GM19455 (cell line): ENCODE measurements at regions not wholly inside any gene's neighbourhood (a gene's known extent, or its start where the extent isn't known, plus 50 kb on each side); places are given as distances from the start of the nearest gene placed in this dataset.

Source experiments
- ATAC-seq: cut with Tn5 transposase; IDR thresholded peaks from one replicate; pipeline ENCODE4 v1.9.1; 2021; ENCODE audit not compliant: unreplicated experiment

DNA sequence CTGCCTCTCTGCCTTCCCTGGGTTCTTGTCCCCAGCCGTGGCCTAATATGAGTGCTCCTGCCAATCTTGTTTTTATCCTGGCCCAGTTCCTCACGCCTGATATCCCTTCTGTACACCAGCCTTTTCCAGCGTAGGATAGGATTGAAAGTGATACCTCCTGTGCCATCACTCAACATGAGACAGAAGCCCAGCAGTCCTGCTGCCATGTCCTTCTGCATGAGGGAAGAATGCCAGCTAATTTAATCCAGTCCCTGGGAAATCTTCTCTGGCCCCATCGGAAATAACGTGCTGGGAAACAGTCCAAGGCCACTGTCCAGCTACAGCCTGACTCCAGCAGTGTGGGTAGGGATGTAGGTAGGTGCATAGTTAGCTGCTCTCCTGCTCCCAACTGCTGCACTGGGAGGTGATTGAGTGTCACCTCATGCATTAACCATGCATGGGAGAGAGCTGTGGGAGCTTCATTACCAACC is 92.0 kb upstream of the TPM1 start:
- no peak for ATAC-seq

DNA sequence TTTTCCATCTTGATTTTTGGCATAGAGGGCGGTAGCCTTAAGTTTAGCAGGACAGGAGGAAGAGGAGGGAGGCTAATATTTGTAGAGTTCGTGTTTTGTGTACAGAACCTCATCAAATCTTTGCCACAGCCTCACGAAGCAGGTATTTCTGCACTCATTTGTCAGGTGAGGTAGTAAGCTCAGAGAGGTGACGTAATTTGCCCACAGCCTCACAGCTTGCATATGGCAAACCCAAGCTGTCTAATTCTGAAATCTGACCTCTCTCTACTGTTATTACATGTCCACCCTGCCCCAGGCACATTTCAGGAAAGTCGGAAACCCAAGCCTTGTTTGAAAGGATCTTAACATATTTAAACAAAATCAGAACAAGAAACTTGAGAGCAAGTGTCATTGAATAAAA is 91.1 kb upstream of the TPM1 start:
- ATAC-seq: no peak

DNA sequence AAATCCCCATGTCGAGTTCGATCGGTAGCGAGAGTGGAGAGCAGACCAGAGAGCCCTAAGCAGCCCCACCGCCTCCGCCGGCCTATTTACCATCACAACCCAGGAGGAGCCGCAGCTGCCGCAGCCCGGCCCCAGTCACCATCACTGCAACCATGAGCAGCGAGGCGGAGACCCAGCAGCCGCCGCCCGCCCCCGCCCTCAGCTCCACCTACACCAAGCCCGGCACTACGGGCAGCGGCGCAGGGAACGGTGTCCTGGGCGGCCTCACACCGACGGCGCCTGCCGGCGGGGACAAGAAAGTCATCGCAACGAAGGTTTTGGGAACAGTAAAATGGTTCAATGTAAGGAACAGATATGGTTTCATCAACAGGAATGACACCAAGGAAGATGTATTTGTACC is 89.5 kb upstream of the TPM1 start:
- ATAC-seq: no peak

DNA sequence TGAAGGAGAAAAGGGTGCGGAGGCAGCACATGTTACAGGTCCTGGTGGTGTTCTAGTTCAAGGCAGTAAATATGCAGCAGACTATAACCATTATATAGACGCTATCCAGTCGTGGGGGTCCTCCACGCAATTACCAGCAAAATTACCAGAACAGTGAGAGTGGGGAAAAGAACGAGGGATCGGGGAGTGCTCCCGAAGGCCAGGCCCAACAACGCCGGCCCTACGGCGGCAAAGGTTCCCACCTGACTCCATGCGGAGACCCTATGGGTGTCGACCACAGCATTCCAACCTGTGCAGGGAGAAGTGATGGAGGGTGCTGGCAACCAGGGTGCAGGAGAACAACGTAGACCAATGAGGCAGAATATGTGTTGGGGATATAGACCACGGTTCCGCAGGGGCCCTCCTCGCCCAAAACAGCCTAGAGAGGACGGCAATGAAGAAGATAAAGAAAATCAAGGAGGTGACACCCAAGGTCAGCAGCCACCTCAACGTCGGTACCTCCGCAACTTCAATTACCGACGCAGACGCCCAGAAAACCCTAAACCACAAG is 89.0 kb upstream of the TPM1 start:
- ATAC-seq: no peak

DNA sequence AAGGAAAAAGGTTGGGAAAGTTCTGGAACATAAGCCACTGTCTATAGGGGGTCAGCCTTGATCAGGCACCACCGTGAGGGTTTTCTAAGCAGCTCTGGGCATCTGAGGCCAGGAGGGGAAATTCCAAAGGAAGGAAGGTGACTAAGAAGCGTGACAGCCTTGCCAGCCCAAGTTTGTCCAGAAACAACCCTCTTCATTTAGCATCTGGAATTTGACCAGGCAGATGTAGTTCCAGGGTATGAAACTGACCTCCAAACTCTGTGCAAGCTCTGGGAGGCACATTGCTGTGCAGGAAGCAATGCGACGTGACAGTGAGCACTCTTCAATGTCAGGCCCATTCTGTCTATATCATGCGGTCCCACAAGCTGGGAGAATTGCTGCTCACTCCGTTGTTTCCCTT is 85.4 kb upstream of the TPM1 start:
- no peak for ATAC-seq

DNA sequence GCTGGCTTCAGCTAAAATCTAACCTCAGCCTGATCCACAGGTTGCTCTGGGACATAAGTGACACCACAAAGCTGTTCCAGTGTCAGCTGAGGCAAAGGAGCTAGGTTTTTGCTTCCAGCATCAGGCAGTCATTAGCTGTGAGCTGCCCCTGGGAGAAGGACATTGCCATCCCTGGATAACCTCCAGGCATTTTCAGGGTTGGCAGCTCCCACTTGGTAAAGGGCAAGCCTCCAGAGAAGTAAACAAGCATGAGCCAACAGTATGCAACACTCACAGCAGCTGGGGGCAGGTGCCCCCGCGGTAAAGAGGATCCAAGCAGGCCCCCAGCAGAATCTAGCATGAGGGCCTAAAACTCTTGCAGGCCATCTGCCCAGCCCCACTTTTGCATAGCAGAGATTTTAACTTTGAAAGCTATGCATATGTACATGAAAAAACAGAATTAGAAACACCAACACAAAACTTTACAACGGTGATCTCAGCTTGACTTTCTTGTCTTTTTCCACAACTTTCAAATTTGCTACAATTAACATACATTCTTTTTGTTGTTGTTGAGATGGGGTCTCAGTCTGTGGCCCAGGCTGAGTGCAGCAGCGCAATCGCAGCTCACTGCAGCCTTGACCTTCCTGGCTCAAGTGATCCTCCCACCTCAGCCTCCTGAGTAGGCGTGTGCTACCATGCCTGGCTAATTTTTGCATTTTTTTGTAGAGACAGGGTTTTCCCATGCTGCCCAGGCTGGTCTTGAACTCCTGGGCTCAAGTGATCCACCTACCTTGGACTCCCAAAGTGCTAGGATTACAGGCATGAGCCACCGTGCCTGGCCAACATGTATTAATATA is 83.8 kb upstream of the TPM1 start:
- no peak for ATAC-seq

DNA sequence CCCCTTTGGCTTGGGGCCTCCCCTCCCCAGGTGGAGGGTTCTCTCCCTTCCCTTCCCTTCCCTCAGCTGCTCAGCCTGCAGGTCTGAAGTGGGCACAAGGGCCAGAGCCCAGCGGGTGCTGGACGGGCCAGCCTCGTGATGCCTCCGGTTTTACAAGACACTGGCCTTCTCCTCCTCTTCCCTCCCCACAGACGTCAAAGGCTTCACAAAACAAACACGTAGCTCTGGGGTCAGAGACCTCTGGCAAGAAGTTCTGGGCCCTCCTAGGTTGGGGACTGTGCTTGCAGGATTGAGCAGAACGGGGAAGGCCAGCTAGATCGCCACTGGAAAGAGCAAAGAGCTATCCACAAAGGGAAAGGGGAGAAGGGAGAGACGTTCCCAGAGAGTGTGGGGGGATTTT is 81.4 kb upstream of the TPM1 start:
- no peak for ATAC-seq

DNA sequence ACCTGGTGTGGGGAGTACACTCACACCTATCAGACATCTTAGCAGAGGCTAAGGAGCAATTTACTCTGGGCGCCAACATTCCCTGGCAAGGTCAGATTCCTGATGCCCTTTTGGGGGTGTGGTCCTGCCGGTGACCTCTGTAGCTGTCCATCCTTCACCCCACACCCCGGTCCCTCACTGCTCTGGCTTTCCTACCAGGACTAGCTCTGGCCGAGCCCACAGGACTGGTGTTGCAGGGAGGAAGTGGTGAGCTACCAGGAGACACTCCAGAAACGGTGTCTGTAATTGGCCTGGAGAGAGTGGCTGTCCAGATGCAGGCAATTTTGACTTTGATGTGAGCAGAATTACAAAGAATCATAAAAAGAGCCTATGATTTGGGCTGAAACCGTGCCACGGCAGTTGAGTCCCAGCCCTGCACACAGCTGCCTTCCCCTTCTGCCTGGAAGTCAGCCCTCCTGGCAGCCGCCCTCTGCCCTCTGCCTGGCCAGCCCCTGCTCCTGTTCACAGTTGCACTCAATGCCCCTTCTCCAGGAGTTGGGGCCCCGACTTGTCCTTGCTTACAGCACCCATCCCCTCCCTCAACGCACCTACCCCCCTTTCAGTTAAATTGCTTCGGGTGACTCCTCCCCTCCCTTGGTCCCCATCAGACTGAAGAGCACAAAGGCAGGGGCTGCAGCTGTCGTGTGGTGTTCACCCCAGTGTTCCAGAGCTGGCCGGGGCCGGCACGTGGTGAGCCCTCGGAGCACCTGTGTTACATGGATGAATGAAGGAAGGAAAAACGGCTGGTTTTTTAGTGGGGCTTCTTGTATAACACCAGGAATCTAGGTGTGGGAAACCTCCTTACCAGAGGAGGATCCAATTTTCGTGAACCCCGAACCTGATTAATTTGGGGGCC is 80.2 kb upstream of the TPM1 start:
- ATAC-seq: no peak

DNA sequence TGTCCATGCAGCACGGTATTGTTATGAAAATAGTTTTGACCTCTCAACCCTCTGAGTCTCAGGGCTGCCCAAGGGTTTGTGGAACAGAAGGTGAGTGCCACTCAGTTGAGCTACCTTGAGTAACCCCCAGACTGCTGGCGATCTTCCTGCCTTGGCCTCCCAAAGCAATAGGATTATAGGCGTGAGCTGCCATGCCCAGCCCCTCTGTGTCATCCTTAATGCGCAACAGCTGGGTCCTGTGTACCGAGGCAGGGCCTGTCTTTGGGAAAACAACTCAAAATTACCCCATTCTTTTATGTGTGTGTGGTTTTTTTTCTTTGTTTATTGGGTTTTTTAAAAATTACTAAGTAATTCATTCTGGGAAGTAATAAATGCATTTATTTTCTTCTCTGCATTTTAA is 78.3 kb upstream of the TPM1 start:
- ATAC-seq: no peak

DNA sequence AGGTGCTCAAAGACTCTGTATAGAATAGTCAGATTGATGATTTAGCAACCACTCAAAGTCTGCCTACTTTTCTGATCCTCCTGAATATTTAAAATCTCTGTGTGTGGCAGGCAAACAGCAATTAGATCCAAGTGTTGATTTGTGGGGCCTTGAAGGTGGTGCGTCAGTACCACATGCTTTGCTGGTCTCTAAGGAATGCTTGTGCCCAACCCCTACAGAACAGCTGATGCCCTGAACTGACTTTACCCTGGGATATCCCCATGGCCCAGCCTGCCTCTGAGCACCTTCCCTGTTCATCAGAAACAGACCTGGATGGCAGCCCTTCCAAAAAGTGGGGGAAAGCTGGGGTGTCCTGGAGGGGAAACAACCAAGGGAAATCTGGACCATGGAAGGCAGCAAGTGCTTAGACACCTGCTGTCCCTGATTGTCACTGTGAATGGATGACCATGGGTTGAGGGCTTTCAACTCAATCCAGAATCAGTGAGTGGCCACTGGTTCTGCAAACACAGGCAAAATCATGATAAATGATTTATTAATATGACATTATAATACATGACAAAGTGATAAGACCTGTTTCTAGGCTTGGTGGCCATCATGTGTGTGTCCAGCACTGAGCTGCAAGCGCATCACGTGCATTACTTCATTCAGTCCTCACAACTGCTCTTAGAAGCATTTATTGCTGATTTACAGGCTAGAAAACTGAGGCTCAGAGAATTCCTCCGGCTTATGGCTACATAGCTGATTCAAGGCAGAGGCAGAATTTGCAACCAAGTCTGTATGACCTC is 76.1 kb upstream of the TPM1 start:
- no peak for ATAC-seq

DNA sequence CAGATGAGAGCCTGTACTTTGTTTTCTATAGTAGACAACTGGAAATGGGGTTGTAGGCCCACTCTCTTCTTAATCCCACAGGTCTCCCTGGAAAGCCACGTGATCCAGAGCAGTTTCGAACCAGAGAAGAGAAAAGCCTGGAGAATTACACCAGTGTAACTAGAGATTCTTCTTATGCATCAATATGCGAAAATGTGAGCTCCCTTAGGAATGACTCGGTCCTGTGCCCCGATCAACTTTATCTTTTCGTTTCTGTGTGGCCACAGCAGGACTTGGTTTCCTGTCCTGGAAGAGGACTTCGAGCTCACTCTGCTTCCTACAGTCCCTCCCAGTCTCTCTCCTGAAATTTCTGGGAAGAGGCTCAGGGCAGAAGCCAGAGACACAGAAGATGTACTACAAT is 73.8 kb upstream of the TPM1 start:
- ATAC-seq: no peak

DNA sequence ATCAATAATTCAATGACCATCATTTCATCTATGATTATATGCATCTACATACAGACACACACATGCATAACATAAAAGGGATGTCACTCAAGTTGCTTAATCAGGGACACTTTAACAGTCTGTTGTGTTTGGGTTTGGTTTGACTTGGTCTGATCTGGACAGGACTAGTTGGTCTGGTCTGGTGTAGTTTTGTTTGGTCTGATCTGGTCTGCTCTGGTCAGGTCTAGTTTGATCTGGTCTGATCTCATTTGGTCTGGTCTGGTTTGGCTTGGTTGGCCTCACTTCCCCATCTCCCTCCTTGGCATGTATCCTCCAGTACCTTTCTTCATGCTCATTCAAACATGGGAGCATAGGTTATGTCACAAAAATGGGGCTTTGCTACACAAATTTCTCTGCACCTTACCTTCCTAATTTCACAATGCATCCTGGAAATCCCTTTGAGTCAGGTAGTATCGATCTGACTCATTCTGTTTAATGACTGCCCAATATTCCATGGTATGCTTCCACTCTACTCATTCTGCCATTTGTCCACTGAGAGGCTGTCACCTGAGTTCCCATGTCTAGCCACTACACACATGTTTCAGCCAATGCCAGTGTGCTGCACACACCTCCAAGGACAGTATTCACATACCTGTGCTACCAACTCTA is 73.0 kb upstream of the TPM1 start:
- no peak for ATAC-seq

DNA sequence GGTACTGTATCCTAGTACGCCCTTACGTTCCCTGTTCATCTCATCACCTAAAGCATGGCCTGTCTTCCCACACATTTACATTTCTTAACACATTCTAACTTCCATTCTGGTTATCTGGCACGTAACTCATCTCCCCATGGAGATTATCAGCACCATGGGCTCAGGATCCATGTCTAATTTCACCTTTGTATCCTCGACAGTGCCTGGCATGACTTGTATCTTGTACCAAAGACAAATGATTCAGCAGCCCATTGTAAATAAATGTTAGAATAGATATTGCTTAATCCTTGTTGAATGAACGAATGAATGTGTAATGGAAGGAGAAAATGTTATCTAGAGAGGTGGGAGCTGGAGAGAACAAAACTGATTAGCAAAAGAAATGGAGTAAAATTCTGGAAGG is 69.7 kb upstream of the TPM1 start:
- no peak for ATAC-seq

DNA sequence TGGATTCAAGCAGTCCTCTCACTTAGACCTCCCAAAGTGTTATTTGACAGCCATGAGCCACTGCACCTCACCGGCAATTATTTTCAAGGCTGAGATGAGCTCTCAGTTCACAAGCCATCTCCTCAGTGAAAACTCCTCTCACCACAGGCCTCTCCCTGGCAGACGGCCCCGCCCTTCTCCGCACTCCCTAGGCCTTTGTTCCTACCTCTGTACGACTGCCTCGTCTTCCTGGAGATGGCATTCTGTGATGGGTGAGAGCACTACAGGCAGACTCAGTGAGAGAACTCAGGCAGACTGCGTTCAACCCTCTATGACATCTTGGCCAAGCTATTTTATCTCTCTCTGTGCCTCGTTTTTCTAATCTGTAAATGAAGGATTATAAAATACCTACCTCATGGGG is 67.0 kb upstream of the TPM1 start:
- ATAC-seq: no peak

DNA sequence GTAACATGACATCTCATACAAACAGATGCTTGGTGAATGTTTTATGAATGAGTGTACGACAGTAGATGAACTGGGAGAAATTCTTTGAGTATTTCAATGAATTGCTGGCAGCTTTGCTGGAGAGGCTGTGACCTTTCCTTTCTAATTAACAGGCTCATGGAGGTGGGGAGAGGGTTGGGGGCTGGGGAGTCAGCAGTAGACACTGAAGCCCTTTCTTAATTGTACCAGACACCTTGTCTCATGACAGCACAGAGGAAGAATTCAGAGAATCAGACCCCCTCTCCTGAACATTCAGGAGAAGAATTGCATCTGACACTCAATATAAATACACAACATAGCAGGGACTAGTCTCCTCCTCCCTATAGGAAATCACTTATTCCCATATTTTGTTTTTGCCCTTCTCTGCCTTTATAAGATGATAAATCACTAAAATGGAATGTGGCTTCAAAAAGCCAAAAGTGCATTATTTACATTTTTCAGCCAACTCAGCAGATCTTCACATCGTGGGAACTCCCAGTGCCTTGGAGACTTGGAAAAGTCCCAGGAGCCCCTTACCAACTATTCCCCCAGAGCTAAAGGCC is 66.2 kb upstream of the TPM1 start:
- ATAC-seq: no peak

DNA sequence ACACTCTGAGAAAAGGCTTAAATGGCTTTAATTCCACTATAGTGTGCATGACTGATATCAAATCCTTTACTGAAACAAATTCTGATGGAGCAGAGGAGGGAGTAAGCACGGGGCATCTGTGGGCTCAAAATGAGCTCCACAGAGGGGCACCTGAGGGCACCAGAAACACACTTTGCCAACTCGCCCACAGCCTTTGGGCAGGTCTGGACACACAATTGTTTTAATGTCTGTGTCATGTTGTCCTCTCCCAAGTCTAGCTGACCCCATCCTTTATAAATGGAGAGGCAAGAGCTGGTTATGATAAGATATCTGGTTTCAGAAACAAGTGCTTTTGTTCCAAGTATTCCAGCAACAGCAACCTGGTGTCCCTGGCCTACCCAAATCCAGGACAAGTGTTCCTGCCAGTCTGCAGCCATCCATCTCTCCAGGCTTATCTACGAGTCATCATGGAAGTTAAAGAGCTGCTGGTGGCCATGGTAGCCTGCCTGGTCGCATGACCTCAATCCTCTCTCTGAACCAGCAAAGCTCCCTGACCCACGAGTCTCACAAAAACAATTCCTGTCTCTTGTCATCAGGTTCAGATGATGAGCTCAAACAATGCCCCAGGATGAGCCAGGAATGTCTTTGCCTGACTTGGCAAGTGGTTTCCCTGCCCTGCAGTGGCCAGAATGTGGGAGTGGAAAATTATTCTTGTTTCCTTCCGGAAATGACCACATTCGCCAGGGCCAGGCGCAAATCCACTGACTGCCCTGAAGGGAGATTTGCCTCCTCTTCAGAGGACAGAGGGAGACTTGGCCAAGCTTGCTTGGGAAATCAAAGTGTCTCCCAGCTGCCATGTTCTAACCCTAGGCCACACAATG is 64.4 kb upstream of the TPM1 start:
- no peak for ATAC-seq

DNA sequence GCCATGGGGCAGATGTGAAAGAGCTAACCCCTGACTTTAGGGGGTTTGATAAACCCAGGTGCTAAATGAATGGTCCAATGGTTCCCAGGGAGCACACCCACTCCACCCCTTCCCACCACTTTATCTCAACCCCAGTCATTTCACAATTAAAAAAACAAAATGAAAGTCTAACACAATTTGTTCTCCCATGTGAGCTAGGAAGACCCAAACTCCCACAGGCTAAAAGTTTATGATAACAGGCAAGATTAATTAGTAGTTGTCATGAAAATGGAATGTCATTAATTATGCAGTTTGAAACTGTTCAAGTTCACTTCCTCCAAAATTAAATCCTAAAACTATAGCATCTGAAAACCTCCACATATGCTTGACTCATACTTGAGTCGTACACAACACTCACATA is 63.3 kb upstream of the TPM1 start:
- no peak for ATAC-seq

DNA sequence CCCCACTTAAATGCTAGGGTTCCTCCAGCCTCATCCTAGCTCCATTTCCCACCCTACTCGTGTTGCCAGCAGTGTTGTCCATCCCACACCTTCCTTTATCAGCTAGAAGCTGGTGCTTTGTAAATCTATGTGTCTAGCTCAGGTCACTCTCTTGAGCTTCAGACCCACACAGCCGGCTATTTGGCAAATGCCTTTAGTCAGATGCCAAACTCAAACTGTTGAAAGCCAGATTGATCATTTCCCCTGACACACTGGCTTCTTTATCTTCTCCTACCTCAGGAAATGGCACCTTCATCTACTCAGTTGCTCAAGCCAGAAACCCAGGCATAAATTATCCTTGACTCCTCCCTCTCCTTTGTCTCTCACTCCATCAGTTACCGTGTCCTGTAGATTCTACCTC is 61.5 kb upstream of the TPM1 start:
- ATAC-seq: no peak

DNA sequence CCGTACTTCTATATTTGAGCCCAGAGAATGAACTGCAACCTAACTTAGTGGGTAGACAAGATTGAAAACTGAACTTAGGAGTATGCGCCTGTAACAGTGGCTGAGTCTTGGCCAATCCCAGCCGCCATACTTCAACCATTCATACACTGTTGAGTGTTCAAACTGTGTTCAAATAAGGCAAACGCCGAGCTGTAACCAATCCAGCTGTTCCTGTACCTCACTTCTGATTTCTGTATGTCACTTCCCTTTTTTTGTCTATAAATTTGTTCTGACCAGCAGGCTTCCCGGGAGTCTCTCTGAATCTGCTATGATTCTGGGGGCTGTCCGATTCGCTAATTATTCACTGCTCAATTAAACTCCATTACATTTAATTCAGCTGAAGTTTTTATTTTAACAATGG is 58.6 kb upstream of the TPM1 start:
- ATAC-seq: no peak
